ENCODE measurements at regions not wholly inside any gene's neighbourhood (a gene's known extent, or its start where the extent isn't known, plus 50 kb on each side); places are given as distances from the start of the nearest gene placed in this dataset.

- no peak for TF ChIP-seq CTCF (IDR thresholded peaks at IDR 0.05; ENCODE audit: extremely low read depth, missing control alignments)
- DNase-seq (ENCODE audit: low spot score): peak; percentile 2
Observed at GRCh38 chr2:81528852-81529480, 1224.4 kb upstream of the LRRTM1 start.

GRCh38 chr2:81523344-81523743, 1218.8 kb upstream of the LRRTM1 start:
- DNase-seq (ENCODE audit: low spot score): no peak
- TF ChIP-seq CTCF (IDR thresholded peaks at IDR 0.05; ENCODE audit: extremely low read depth, missing control alignments): no peak

GRCh38 chr2:81513328-81513727, 1208.8 kb upstream of the LRRTM1 start:
- no peak for DNase-seq (ENCODE audit: low spot score)
- no peak for TF ChIP-seq CTCF (IDR thresholded peaks at IDR 0.05; ENCODE audit: extremely low read depth, missing control alignments)

GRCh38 chr2:81505586-81505985, 1201.0 kb upstream of the LRRTM1 start:
- no peak for DNase-seq (ENCODE audit: low spot score)
- TF ChIP-seq CTCF (IDR thresholded peaks at IDR 0.05; ENCODE audit: extremely low read depth, missing control alignments): no peak

- TF ChIP-seq CTCF (IDR thresholded peaks at IDR 0.05; ENCODE audit: extremely low read depth, missing control alignments): no peak
- no peak for DNase-seq (ENCODE audit: low spot score)
Observed at GRCh38 chr2:81495556-81495955, 1191.0 kb upstream of the LRRTM1 start.

- no peak for TF ChIP-seq CTCF (IDR thresholded peaks at IDR 0.05; ENCODE audit: extremely low read depth, missing control alignments)
- DNase-seq (ENCODE audit: low spot score): no peak
Observed at GRCh38 chr2:81483254-81483653, 1178.7 kb upstream of the LRRTM1 start.

DNA sequence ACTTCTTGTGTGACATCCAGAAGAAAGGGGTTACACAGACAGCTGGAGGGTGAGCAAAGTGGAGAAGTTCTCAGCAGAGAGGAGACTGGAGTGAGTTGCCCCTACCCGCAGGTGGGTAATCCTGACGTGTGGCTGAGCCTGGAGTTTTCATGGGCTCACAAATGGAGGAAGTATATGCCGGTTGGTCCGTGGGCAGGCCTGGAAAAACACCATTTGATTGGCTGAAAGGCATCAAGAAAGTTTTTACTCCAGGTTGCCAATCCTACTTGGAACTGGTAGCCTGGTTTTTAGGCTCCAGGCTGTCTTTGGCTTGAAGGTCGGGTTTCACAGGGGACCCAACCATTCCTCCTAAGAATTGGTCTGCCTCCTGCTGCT, 1177.4 kb upstream of the LRRTM1 start:
- DNase-seq (ENCODE audit: low spot score): no peak

More for the DNA sequence above, 1177.4 kb upstream of the LRRTM1 start:
- no peak for TF ChIP-seq CTCF (IDR thresholded peaks at IDR 0.05; ENCODE audit: extremely low read depth, missing control alignments)

All from GM20000 (cell line).